ENCODE measurements at regions not wholly inside any gene's neighbourhood (a gene's known extent, or its start where the extent isn't known, plus 50 kb on each side); places are given as distances from the start of the nearest gene placed in this dataset.

DNA sequence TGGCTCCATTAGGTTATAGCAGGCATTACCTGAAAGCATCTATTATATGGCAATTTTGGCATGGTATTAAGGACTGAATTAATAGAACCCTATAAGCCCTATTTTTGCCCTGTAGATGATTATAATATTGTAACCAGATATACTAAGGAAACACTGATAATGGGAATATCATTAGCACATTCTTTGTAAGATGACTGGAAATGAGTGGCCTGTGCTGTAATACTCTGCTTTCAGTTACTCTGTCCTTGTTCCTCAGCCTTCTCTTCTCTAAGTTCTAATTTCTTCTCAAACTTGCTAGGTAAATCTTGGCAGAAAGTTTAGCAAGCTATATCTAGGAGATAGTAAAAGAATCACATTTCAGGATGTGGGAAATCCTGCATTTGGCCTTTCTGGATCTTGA, 74.0 kb upstream of the ITPRID2 start:
- TF ChIP-seq, protein P1, sequence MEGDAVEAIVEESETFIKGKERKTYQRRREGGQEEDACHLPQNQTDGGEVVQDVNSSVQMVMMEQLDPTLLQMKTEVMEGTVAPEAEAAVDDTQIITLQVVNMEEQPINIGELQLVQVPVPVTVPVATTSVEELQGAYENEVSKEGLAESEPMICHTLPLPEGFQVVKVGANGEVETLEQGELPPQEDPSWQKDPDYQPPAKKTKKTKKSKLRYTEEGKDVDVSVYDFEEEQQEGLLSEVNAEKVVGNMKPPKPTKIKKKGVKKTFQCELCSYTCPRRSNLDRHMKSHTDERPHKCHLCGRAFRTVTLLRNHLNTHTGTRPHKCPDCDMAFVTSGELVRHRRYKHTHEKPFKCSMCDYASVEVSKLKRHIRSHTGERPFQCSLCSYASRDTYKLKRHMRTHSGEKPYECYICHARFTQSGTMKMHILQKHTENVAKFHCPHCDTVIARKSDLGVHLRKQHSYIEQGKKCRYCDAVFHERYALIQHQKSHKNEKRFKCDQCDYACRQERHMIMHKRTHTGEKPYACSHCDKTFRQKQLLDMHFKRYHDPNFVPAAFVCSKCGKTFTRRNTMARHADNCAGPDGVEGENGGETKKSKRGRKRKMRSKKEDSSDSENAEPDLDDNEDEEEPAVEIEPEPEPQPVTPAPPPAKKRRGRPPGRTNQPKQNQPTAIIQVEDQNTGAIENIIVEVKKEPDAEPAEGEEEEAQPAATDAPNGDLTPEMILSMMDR (conservative IDR thresholded peaks at IDR 0.05), result no peak
- DNase-seq, result no peak
- no peak overlapping the region for H3K4me2 ChIP-seq (ENCODE audit: insufficient read depth, insufficient read length, low read length)
- no peak overlapping the region for H4K8ac ChIP-seq (replicated peaks; ENCODE audit: insufficient read length, low read depth, low read length)
- no peak overlapping the region for H2BK5ac ChIP-seq (ENCODE audit: insufficient read length, low read length)
- H2BK20ac ChIP-seq (ENCODE audit: low read depth, low read length, poor library complexity, severe bottlenecking), result no peak overlapping the region
- H3K4me3 Mint-ChIP-seq, result no peak overlapping the region
- H3K27me3 Mint-ChIP-seq (ENCODE audit: low read depth), result no peaks in the 10 kb centered on the region
- H2BK120ac ChIP-seq (ENCODE audit: low read depth, low read length, poor library complexity, severe bottlenecking), result no peak overlapping the region
- no peaks in the 10 kb centered on the region for H3K23me2 ChIP-seq (ENCODE audit: insufficient read length, low read depth, low read length, poor library complexity, severe bottlenecking)
- H3K56ac ChIP-seq (ENCODE audit: insufficient read length, low read depth, low read length), result no peak overlapping the region
- no peaks in the 10 kb centered on the region for H3K4me1 ChIP-seq (ENCODE audit: insufficient read depth, low read length)
- no peak overlapping the region for H3K18ac ChIP-seq (ENCODE audit: insufficient read length, low read depth, low read length)
- H2BK12ac ChIP-seq (ENCODE audit: insufficient read length, low read depth, low read length), result no peak overlapping the region
- no peak overlapping the region for H3K14ac ChIP-seq (ENCODE audit: insufficient read depth, low read length)
- no peaks in the 10 kb centered on the region for H3K27me3 ChIP-seq (ENCODE audit: insufficient read depth, low read length)
- H4K91ac ChIP-seq (ENCODE audit: insufficient read length, low read depth, low read length), result no peak overlapping the region
- no peaks in the 10 kb centered on the region for H3K79me1 ChIP-seq (ENCODE audit: insufficient read depth, low read depth, low read length, poor library complexity, severe bottlenecking)
- H3K79me2 ChIP-seq (ENCODE audit: insufficient read depth, low read length), result no peaks in the 10 kb centered on the region
- H3T11ph ChIP-seq (ENCODE audit: low read length), result no peak overlapping the region
- no peak overlapping the region for H3K9ac ChIP-seq (ENCODE audit: extremely low read depth, insufficient read length, low read length)
- no peak overlapping the region; a peak in 1 of 7 replicates for H3K27ac Mint-ChIP-seq
- no peak overlapping the region for H3K4ac ChIP-seq (ENCODE audit: low read depth, low read length)
- no peak overlapping the region for H3K23ac ChIP-seq (ENCODE audit: insufficient read length, low read depth, low read length)
- no peak overlapping the region for H2AK5ac ChIP-seq (ENCODE audit: insufficient read length, low read length)
- no peak overlapping the region for H2BK15ac ChIP-seq (ENCODE audit: low read depth, low read length)
- no peaks in the 10 kb centered on the region for H3K9me3 ChIP-seq (ENCODE audit: control insufficient read depth, low read depth, low read length)
- no peak overlapping the region for H3K27ac ChIP-seq (ENCODE audit: insufficient read length, low read depth, low read length)
- H4K5ac ChIP-seq (ENCODE audit: insufficient read length, low read depth, low read length), result no peak overlapping the region
- no peaks in the 10 kb centered on the region for H4K20me1 ChIP-seq (ENCODE audit: control insufficient read depth, insufficient read depth, insufficient read length)
- H2AFZ ChIP-seq (ENCODE audit: low read length), result no peak overlapping the region
- peaks cover 15 to 16% of the 10 kb centered on the region in 2 experiments for H3K4me1 Mint-ChIP-seq
- no peaks in the 10 kb centered on the region; a peak in 1 of 7 replicates for H3K36me3 Mint-ChIP-seq (ENCODE audit: insufficient read depth in 1 of 3, low read depth in 3 of 3)
- no peaks in the 10 kb centered on the region for H3K9me3 Mint-ChIP-seq

All from H9 (cell line).